ENCODE measurements at regions not wholly inside any gene's neighbourhood (a gene's known extent, or its start where the extent isn't known, plus 50 kb on each side); places are given as distances from the start of the nearest gene placed in this dataset.

- DNase-seq = no peak
These were observed 53.6 kb upstream of the NT5E start for GRCh38 chr6:85396159-85396808.

DNA sequence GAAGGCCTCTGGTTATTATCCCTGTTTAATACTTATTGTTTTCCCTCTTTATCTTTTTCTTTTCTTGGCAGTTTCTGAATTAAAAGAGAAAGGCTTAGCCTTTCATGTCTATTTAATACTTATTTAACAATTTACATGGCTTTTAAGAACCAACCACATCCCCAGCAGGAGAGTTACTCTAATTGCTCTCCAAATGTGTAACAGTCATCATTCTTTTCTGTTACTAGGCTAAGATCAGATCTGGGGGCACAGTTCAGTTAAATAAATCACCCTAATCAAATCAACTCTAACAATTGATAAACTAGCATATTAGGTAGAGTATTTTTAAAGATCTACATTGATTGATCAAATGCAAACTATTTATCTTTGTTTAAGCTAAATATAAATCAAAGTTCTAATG, 54.1 kb upstream of the NT5E start:
- no peak for DNase-seq

- no peak for DNase-seq
These were observed 54.9 kb upstream of the NT5E start for GRCh38 chr6:85394853-85395538.

DNA sequence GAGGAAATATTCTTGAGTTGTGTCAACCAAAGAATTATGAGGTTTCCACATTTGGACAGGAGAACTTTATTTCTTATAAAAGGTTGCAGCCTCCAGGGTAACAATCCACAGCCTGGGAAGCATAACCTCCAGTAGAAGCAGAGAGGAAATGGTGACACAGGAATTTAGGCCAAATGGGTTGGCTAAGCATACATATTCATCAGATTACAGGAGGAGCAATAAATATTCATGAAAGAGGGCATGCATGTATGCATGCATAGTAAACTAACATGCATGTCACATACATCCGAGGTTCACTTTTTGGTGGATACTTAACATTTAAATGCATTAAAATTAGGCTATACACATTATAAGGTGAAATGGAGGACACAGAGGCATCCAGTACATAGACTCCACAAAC, 55.7 kb upstream of the NT5E start:
- DNase-seq = no peak

- DNase-seq = no peak
These were observed 57.5 kb upstream of the NT5E start for GRCh38 chr6:85392379-85392778.

GRCh38 chr6:85390775-85391174, 59.1 kb upstream of the NT5E start:
- no peak for DNase-seq

DNA sequence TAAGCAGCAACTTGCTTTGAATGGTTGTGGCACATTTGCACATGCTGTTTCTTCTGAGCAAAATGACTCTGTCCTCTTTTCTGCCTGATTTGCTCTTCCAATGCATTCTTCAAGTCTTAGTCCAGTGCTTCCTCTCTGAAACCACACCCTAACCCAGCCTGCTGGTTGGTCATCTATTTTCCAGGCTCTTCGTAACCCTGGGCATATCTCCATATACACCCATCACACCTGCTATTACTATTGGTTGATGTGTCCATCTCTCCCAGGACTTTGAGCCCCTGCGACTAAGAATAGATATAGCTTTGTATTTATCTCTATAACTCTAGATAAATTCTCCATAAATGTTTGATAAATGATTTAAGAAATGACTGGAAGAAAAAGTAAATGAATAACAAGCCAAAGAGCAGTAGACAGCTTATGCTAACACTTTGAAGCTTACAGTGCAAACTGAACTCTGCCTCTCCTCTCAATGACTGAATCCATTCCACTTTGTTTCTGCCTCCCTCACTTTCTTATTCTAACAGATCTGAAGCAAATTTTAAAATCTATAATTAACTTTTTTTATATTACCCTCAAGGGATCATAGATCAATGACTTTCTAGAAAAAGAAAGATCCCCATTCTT, 59.7 kb upstream of the NT5E start:
- no peak for DNase-seq

- no peak for DNase-seq
These were observed 60.6 kb upstream of the NT5E start for GRCh38 chr6:85389151-85389797.

GRCh38 chr6:85388531-85388930, 61.4 kb upstream of the NT5E start:
- DNase-seq = no peak

DNA sequence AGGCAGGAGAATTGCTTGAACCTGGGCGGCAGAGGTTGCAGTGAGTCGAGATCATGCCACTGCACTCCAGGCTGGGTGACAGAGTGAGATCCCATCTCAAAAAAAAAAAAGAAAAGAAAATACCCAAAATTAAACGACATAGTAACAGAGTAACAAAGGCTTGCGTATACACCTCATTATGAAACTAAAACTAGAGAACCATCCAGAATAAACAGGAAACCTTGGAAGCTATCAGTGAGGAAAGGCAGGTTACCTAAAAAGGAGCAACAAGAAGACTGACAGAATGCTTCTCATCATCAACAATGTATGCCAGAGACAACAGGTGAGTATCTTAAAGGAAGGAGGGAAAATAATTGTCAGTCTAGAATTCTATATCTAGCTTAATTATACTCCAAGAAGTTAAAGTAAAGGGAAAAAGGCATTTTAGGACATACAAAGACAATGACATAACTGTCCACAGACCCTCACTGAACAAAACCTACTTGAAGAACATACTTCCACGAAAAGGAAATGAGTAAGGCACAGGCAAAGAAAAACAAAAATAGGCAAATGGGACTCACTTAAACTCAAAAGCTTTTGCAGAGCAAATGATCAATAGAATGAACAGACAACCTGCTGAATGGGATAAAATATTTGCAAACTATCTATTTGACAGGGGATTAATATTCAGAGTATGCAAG, 64.1 kb upstream of the NT5E start:
- DNase-seq = no peak

DNA sequence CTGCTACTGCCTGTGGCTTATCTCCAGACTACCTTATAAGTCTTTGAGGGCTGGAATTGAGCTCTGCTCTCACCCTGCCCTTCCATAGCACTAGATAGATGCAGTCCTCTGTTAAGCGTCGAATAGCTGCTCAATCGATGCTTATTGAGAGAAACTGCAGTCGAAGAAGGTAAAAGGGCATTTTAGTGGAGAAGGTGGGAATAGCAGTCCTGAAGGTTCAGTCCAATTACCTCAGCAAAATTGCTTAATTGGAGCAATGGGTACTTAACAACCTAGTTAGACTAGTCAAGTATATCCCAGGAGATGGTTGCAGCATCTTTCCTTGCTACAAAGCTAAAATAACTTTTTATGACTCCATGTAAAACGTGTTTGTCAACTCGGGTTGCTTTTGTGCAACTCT, 66.8 kb upstream of the NT5E start:
- no peak for DNase-seq

- no peak for DNase-seq
These were observed 67.3 kb upstream of the NT5E start for GRCh38 chr6:85382541-85382940.

- DNase-seq = no peak
These were observed 77.0 kb upstream of the NT5E start for GRCh38 chr6:85372915-85373270.

GRCh38 chr6:85372188-85372914, 77.5 kb upstream of the NT5E start:
- no peak for DNase-seq

DNA sequence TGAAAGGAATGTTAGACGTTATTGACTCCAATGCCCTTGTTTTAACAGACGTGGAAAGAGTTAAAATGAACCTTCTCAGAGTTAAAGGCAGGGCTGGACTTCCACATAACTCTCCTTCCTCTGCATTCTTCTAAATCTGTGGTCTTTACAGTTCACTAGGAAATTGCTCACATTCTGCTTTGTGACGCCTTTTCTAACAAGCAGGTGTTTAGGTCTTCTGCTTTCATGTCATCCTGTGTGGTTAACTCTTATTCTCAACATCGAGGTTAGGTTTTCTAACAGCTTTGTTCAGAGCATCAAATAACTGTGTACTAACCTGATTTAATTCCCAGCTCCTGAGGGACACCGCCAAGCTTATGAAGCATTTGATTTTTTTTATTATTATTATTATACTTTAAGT, 81.3 kb upstream of the NT5E start:
- no peak for DNase-seq

- DNase-seq = no peak
These were observed 85.5 kb upstream of the NT5E start for GRCh38 chr6:85364344-85364743.

- DNase-seq = no peak
These were observed 86.0 kb upstream of the NT5E start for GRCh38 chr6:85363870-85364269.

DNA sequence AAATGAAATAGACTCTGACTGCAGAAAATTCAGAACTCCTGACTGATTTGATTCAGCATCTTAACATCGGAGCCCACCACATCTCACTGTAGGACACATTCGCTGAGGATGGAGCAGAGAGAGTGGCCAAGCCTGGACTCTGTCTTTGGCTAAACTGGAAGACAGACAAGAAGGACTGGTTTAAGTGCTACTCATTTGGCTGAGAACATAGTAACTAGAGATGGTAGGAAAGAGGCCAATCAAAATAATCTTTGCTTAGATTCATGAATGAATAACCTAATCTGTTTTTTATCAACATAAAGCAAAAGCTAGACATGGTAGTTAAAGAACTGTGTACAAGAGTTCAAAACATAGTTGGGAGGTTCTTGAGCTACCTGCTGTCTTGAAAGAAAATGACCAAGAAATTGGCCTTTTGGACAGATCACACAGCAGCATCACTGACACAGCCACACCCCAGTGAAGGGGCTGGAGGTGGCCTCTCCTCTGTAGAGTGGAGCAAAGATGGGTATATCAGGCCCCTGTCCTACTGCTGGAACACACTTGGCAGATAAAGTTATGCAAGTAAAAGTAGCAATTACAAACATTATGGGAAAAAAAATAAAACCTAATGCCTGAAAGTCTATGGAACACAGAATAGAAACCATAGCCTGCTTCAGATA, 87.1 kb upstream of the NT5E start:
- no peak for DNase-seq

DNA sequence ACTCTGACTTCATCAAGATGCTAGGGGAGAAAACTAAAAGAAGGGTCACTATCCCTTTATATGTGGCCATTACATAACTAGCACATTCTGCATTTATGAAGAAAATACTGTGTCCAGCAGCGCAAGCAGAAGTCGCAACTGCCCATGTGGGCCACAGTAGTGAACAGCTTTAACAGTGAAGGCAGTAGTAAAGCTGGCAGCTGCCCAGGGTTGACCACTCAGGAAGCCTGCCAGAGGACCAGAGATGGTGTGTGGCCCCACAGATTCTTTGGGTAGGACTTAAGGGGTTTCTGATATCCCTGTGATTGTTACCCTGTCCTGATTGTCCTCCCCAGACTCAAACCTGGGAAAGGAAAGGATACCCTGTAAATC, 88.3 kb upstream of the NT5E start:
- DNase-seq = no peak

DNA sequence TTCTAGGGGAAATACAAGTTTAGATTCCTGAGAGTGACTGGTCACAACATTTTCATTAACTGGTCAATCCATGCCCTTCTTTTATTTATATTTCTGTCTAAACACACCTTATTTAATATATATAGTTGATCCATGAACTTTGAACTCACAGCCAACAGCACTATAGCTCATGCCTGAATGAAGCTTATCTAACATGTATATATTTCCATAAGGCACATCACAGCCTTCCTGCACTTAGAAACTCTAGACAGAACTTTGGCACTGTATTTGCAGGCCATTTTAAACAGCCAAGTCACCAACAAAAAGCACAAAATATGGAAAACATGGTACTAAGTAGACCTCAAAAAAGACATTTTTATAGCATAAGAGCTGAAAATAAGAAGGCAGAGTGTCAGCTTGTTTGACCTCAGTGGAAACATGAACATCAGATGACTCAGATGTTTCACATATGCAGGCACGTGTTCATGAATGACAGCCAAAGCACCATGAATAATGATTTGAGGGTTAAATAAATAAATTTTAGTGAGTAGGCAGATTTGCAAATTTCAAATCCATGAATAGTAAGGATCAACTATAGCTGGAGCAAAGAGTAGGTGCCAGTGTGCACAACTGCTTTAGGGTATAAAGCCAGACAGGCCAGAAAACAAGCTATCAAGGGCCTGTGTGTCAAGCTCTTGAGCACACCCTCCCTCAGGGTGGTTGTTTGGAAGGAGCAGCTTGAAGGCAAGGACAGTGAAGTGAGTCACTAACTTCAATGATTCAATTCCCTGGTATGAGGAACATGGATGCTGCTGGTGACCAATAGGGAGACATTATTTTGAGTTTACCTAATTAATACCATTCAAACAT, 88.9 kb upstream of the NT5E start:
- no peak for DNase-seq

DNA sequence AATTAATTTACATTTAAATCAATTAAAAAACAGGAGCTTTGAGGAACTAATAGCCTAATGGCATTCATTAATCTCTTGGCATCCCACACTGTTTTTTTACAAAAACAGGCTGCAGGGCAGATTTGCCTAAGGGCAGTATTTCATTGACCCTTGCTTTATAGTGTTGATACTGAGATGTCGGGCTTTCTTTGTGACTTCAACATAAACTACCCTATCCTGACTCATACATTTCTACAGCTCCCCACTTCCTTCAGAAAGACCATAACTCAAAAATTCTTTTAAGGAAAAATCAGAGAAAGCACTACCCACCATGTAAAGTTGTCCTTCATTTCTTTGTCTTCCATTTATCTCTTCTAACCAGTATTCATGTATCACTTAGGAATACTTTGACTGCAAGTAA, 92.2 kb upstream of the NT5E start:
- no peak for DNase-seq
